Spleen (tissue), 11 donors: ENCODE measurements at regions not wholly inside any gene's neighbourhood (a gene's known extent, or its start where the extent isn't known, plus 50 kb on each side); places are given as distances from the start of the nearest gene placed in this dataset.

Experiments
- DNase-seq: peaks from one replicate; pipeline ENCODE4 v3.0.0-alpha.2; 2020
- H3K27ac ChIP-seq, 8 donors: fragments of 200-600 bp; sonication (generic) in 7 of 8; 1 replicate in 4 of 8; 2 replicates in 4 of 8; pipeline versions ENCODE4 v1.5.0 to v1.8.0; 2016 to 2021; ENCODE audit warnings: inconsistent platforms in 4 of 8, mild to moderate bottlenecking in 4 of 8, moderate library complexity in 1 of 8
- H3K27me3 ChIP-seq, 7 donors: fragments of 200-600 bp; sonication (generic) in 6 of 7; replicated peaks in 1 of 7; 1 replicate in 4 of 7; 2 replicates in 3 of 7; pipeline versions ENCODE4 v1.5.0 to v1.8.0; 2016 to 2021; ENCODE audit warnings: inconsistent platforms in 3 of 7, mild to moderate bottlenecking in 1 of 7
- H3K36me3 ChIP-seq, 6 donors: fragments of 200-600 bp; sonication (generic) in 5 of 6; 1 replicate in 4 of 6; 2 replicates in 2 of 6; pipeline versions ENCODE4 v1.5.0 to v1.8.0; 2016 to 2021; ENCODE audit warnings: inconsistent platforms in 2 of 6
- H3K4me1 ChIP-seq, 6 donors: fragments of 200-600 bp; sonication (generic) in 5 of 6; 1 replicate in 3 of 6; 2 replicates in 3 of 6; pipeline versions ENCODE4 v1.5.0 to v1.8.0; 2016 to 2021; ENCODE audit warnings: inconsistent platforms in 3 of 6
- H3K4me3 ChIP-seq, 8 donors: fragments of 200-600 bp; sonication (generic) in 7 of 8; 1 replicate in 4 of 8; 2 replicates in 4 of 8; pipeline versions ENCODE4 v1.5.0 to v1.8.0; 2016 to 2021; ENCODE audit warnings: inconsistent platforms in 4 of 8, mild to moderate bottlenecking in 4 of 8, moderate library complexity in 2 of 8
- H3K9me3 ChIP-seq, 8 donors: fragments of 200-600 bp; sonication (generic) in 7 of 8; 1 replicate in 4 of 8; 2 replicates in 4 of 8; pipeline versions ENCODE4 v1.5.0 to v1.8.0; 2016 to 2021; ENCODE audit warnings: inconsistent platforms in 4 of 8
- CTCF ChIP-seq, 11 experiments: fragments of 200-600 bp in 7 of 11; fragments of 450-650 bp in 4 of 11; sonication (generic) in 4 of 11; IDR thresholded peaks in 8 of 11; conservative IDR thresholded peaks in 3 of 11; 1 replicate in 7 of 11; 2 replicates in 4 of 11; pipeline versions ENCODE4 v1.4.0 to v1.8.0; 2016 to 2021; ENCODE audit warnings: antibody characterized with exemption in 11 of 11, inconsistent platforms in 4 of 11, mild to moderate bottlenecking in 1 of 11
- POLR2A ChIP-seq, 3 donors: fragments of 450-650 bp; IDR thresholded peaks; one replicate each; pipeline ENCODE4 v1.5.1; 2017; ENCODE audit warnings: antibody characterized with exemption in 3 of 3, mild to moderate bottlenecking in 1 of 3
- POLR2AphosphoS5 ChIP-seq, 3 donors: sonication (generic); formaldehyde crosslinking; IDR thresholded peaks; one replicate each; pipeline ENCODE4 v1.5.1; 2017; ENCODE audit warnings: antibody characterized with exemption in 3 of 3
- WGBS, 5 donors: extraction: QIAGEN DNeasy Blood & Tissue Kit in 3 of 5; methylation state at CpG; one replicate each; pipeline versions ENCODE4 v1.1.5 to v1.1.7; 2013 to 2018; 5-methylcytosine and 5-hydroxymethylcytosine counted together
- intact Hi-C: fragments of 100-400 bp; cut with DNase I; formaldehyde crosslinking; loops from one replicate; pipeline ENCODE4 v1.15.0; 2023; ENCODE audit warnings: low total_unique reads
- donor health status: healthy with polysubstance abuse.
- donor health status: DM: no; HTN: no; CAD: no; lungs with moderate emphysema.
- donor health status: DM: no; HTN: no; CAD: no.
- donor health status: Bipolar disorder and iron deficiency.
- donor health status: healthy.
- donor health status: DM: no; HTN: no; CAD: no.
- donor health status: DM: yes; HTN: yes; CAD: no.

DNA sequence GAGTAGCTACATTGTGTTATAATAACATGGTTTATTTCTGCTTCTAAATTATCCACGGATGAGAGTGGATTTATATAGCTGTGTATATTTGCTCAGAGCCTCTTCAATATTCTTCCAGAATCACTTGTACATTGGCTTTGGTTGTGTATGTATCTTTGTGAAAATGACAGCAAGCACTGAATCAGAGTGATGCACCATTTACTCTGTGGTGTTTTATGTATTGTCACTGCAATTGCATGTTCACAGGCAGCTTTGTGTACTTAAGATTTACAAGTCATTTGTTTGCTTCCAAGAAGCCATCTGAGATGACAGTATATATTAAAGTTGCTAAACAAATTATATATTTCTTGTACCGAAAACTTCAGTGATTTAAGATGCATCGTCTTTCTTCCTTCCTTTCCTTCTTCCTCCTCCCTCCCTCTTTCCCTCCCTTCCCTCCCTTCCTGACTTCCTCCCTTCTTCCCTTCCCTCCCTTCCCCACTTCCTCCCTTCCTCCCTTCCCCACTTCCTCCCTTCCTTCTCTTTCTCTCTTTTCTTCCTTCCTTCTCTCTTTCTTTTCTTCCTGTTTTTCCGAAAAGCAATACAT, 362.3 kb upstream of the GOLIM4 start:
- no peak for TF ChIP-seq CTCF (IDR thresholded peaks at IDR 0.05 in 8 of 11, conservative IDR thresholded peaks at IDR 0.05 in 3 of 11)
- no peak for TF ChIP-seq POLR2AphosphoS5 (IDR thresholded peaks at IDR 0.05)
- TF ChIP-seq POLR2A (IDR thresholded peaks at IDR 0.05): no peak
- H3K36me3 ChIP-seq: no peaks in the 10 kb centered on the region
- DNase-seq: no peak
- no peaks in the 10 kb centered on the region for H3K4me1 ChIP-seq
- no peak overlapping the region for H3K4me3 ChIP-seq
- 63 to 84% (median 65%) methylated on average over 4 of the region's 4 CpGs for WGBS, 5 donors
- H3K9me3 ChIP-seq: peaks cover 0 to 20% (median 11%) of the 10 kb centered on the region in 8 donors
- no peaks in the 10 kb centered on the region for H3K27me3 ChIP-seq
- no peak overlapping the region for H3K27ac ChIP-seq
- intact Hi-C loops: no loop called here

GRCh38 chr3:168455814-168456213, 360.1 kb upstream of the GOLIM4 start:
- H3K4me1 ChIP-seq: no peaks in the 10 kb centered on the region
- TF ChIP-seq CTCF (IDR thresholded peaks at IDR 0.05 in 8 of 11, conservative IDR thresholded peaks at IDR 0.05 in 3 of 11) (no peak), POLR2AphosphoS5 (IDR thresholded peaks at IDR 0.05) (no peak), POLR2A (IDR thresholded peaks at IDR 0.05) (no peak)
- H3K36me3 ChIP-seq: no peaks in the 10 kb centered on the region
- intact Hi-C loops: no loop called here
- H3K27me3 ChIP-seq: no peaks in the 10 kb centered on the region
- DNase-seq: no peak
- H3K27ac ChIP-seq: no peak overlapping the region
- no peak overlapping the region for H3K4me3 ChIP-seq
- 43 to 63% (median 56%) methylated on average over 5 of the region's 5 CpGs for WGBS, 5 donors
- no peaks in the 10 kb centered on the region for H3K9me3 ChIP-seq

GRCh38 chr3:168453623-168454022, 357.9 kb upstream of the GOLIM4 start:
- H3K4me1 ChIP-seq: no peaks in the 10 kb centered on the region
- intact Hi-C loops: no loop called here
- DNase-seq: no peak
- H3K27ac ChIP-seq: no peak overlapping the region
- H3K4me3 ChIP-seq: no peak overlapping the region
- TF ChIP-seq POLR2AphosphoS5 (IDR thresholded peaks at IDR 0.05): no peak
- TF ChIP-seq CTCF (IDR thresholded peaks at IDR 0.05 in 8 of 11, conservative IDR thresholded peaks at IDR 0.05 in 3 of 11): no peak
- no peak for TF ChIP-seq POLR2A (IDR thresholded peaks at IDR 0.05)
- no peaks in the 10 kb centered on the region for H3K27me3 ChIP-seq
- H3K9me3 ChIP-seq: no peaks in the 10 kb centered on the region
- 74 to 89% (median 80%) methylated on average over 2 of the region's 2 CpGs for WGBS, 5 donors
- no peaks in the 10 kb centered on the region for H3K36me3 ChIP-seq

DNA sequence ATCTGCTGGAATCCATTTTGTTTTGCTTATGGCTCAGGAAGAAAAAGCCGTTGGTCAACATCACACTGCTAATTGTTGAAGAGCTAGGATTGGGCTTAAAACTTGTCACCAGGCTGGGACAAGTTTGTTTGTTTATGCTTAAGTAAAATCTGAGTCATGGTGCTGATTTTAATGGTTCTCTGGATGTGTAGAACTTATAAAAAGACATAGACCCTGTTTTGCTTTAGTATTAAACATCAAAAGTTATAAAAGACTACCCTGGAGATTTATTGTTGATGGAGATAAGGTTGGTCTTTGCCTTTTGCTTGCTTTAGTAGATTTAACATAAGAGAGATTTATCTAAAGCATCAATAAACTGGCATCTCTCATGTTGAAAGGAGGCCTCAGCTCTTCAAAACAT, 348.2 kb upstream of the GOLIM4 start:
- intact Hi-C loops: no loop called here
- Histone ChIP-seq H3K4me3 (no peak overlapping the region), H3K36me3 (no peaks in the 10 kb centered on the region), H3K4me1 (no peaks in the 10 kb centered on the region), H3K27me3 (no peaks in the 10 kb centered on the region), H3K27ac (no peak overlapping the region), H3K9me3 (no peaks in the 10 kb centered on the region)
- no peak for DNase-seq
- TF ChIP-seq POLR2A (IDR thresholded peaks at IDR 0.05) (no peak), CTCF (IDR thresholded peaks at IDR 0.05 in 8 of 11, conservative IDR thresholded peaks at IDR 0.05 in 3 of 11) (no peak), POLR2AphosphoS5 (IDR thresholded peaks at IDR 0.05) (no peak)
- WGBS, 5 donors: 60 to 89% (median 79%) methylated on average over 1 of the region's 1 CpG
